ENCODE measurements at regions not wholly inside any gene's neighbourhood (a gene's known extent, or its start where the extent isn't known, plus 50 kb on each side); places are given as distances from the start of the nearest gene placed in this dataset.

- TF ChIP-seq POLR2A (IDR thresholded peaks at IDR 0.05) (no peak), POLR2AphosphoS5 (IDR thresholded peaks at IDR 0.05) (no peak), CTCF (IDR thresholded peaks at IDR 0.05) (no peak)
Measured at GRCh38 chr4:32226204-32226603, 1506.0 kb downstream of the PCDH7 start.

Measured in stomach (tissue), 4 donors.